ENCODE measurements at regions not wholly inside any gene's neighbourhood (a gene's known extent, or its start where the extent isn't known, plus 50 kb on each side); places are given as distances from the start of the nearest gene placed in this dataset.

GRCh38 chr6:29884261-29884660, 56.6 kb downstream of the HLA-G start:
- Mint-ChIP-seq H3K27me3 (no peaks in the 10 kb centered on the region), H3K4me1 (peaks cover 0 to 28% (median 12%) of the 10 kb centered on the region in 4 donors), H3K36me3 (peaks cover 0 to 12% (median 10%) of the 10 kb centered on the region in 3 donors), H3K27ac (peak overlapping the region in 1 of 10 donors; percentile 33), H3K4me3 (no peak overlapping the region), H3K9me3 (peaks cover 0 to 8% (median 3%) of the 10 kb centered on the region in 9 donors)
- POLR2A ChIA-PET: no interaction called here
- ATAC-seq (no peak), DNase-seq (no peak)

GRCh38 chr6:29886701-29887100, 55.6 kb upstream of the HLA-A start:
- H3K9me3 Mint-ChIP-seq: peaks cover 0 to 4% (median under 1%) of the 10 kb centered on the region in 9 donors
- peaks cover 0 to 17% (median 3%) of the 10 kb centered on the region in 3 donors for H3K36me3 Mint-ChIP-seq
- H3K27ac Mint-ChIP-seq: peak overlapping the region in 8 of 10 donors; percentile 20 to 100 (median 97)
- H3K4me1 Mint-ChIP-seq: peaks cover 0 to 28% (median 13%) of the 10 kb centered on the region in 4 donors
- POLR2A ChIA-PET: no interaction called here
- ATAC-seq: no peak
- no peaks in the 10 kb centered on the region for H3K27me3 Mint-ChIP-seq
- peak overlapping the region in 9 of 10 donors; percentile 37 to 99 (median 89) for H3K4me3 Mint-ChIP-seq
- no peak for DNase-seq

DNA sequence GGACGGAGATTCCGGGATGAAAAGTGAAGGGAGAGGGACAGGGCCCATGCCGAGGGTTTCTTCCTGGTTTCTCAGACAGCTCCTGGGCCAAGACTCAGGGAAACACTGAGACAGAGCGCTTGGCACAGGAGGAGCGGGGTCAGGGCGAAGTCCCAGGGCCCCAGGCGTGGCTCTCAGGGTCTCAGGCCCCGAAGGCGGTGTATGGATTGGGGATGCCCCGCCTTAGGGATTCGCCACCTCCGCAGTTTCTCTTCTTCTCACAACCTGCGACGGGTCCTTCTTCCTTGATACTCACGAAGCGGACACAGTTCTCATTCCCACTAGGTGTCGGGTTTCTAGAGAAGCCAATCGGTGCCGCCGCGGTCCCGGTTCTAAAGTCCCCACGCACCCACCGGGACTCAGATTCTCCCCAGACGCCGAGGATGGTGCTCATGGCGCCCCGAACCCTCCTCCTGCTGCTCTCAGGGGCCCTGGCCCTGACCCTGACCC, 55.0 kb upstream of the HLA-A start:
- Mint-ChIP-seq H3K9me3 (peaks cover 0 to 3% (median 0%) of the 10 kb centered on the region in 9 donors), H3K4me3 (peak overlapping the region in 9 of 10 donors; percentile 85 to 99 (median 89)), H3K27ac (peak overlapping the region in 9 of 10 donors; percentile 31 to 100 (median 96)), H3K4me1 (peaks cover 0 to 28% (median 13%) of the 10 kb centered on the region in 4 donors), H3K36me3 (peaks cover 0 to 17% (median 3%) of the 10 kb centered on the region in 3 donors), H3K27me3 (no peaks in the 10 kb centered on the region)
- DNase-seq (peak in 9 of 10 donors; percentile 28 to 73 (median 41)), ATAC-seq (peak; percentile 31 to 50)
- POLR2A ChIA-PET: interaction anchor here (0.8 kb wide), 1 partner anchor 728 kb away, joined by 3 read pairs; no protein-coding TSS in a partner anchor

- H3K4me3 Mint-ChIP-seq: peak overlapping the region in 9 of 10 donors; percentile 85 to 99 (median 89)
- no peaks in the 10 kb centered on the region for H3K27me3 Mint-ChIP-seq
- H3K9me3 Mint-ChIP-seq: no peaks in the 10 kb centered on the region
- ATAC-seq (peak; percentile 86 to 87), DNase-seq (peak; percentile 60 to 91 (median 84))
- H3K27ac Mint-ChIP-seq: peak overlapping the region in 9 of 10 donors; percentile 83 to 100 (median 98)
- POLR2A ChIA-PET: interaction anchor here (0.8 kb wide), 1 partner anchor 727 kb away, joined by 3 read pairs; no protein-coding TSS in a partner anchor
- H3K36me3 Mint-ChIP-seq: peaks cover 0 to 15% (median 0%) of the 10 kb centered on the region in 3 donors
- H3K4me1 Mint-ChIP-seq: peaks cover 0 to 28% (median 13%) of the 10 kb centered on the region in 4 donors
Observed at GRCh38 chr6:29887819-29888776, 54.2 kb upstream of the HLA-A start.
